ENCODE measurements at regions not wholly inside any gene's neighbourhood (a gene's known extent, or its start where the extent isn't known, plus 50 kb on each side); places are given as distances from the start of the nearest gene placed in this dataset.
"Not testable (repeated sequence)": the region's sequence is repeated elsewhere in the genome, so short reads cannot be mapped to it uniquely, and the experiment has no call there.

DNA sequence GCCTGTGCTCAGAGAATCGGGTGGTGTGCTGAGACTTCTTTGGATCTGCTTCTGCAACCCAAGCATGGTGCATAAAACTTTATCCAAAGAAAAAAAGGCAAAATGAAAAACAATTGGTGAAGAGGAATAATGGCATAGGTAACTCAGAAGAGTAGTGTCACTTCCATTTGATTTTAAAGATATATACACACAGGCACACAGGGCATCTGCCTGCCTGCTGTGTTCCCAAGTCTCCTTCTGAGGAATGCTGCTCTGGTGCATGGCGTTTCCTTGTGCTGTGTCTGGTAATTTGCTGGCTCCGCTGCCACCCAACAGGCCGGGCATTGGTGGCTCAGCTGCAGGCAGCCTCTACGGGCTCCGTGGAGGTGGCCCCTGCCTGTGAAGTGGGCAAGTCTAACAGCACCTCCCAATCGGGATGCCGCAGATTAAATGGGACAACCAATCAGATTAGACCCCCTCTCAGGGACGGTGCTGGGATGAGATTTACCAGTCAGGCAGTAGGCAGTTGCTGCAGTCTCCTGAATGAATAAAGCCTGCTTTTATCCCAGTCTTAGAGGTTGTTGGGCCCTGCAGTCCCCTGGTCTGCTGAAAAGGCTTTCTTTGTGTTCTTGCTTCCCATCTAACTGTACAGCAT is 253.7 kb upstream of the RASGRP1 start:
- no peak for DNase-seq

DNA sequence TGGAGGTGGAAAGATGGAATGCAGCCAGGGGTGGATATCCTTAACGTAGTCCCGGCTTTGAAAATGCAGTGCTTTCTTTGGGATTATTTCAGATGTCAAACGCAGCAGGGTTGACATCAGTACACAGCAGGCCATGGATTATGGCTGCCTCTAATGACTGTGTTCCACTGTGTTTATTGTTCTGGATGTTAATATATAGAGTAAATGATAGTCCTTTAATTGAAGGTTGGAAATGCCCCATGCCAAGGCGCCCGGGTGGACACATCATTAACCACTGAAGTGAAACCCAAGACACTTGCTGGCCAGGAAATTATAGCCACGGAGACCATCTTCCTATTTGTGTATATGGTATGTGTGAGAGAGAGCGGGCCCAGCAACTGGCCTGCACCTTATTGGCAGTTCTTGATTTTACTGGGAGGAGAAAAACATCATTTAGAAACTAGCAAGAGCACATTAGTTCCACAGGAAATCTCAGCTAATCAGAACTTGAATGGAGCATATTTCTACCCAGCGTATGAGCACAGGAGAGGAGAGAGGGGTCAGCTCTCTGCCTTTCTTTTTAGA is 254.9 kb upstream of the RASGRP1 start:
- no peak for DNase-seq

DNA sequence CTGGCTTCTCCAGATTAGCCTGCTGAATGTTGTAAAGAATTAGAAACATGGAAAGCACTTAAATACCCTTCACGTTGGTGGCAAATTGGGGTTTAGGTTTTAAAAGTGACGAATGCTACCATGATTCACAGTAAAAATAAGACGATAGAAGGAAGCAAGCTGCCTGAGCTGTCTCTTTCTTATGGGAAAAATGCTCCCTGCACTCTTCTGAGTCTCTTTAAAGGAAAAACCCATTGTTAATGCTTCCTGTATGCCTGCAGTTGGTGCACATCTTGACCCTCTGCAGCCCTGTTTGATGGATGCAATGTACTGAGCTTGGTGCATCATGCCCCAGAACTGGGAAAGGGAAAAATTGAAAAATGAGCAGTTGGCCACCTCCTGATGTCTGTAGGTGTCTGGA is 258.6 kb upstream of the RASGRP1 start:
- no peak for DNase-seq

DNA sequence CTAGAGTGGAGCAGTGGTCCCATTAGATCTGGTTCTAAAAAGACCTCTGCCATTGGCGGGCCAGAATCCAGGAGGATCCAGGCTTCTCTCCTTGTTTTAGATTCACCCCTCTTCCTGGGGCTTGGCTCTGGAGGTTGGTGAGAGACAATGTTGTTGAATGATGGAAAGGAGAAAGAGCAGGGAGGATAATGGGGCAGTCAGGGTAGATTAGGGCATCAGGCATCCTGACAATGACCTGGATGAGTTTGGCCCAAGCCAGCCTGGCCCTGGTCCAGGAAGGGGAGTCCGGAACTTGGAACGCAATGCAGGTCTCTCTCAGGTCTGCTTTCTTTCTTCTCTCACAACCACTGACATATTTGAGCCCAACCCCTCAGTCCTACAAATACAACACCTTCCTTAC is 260.1 kb upstream of the RASGRP1 start:
- DNase-seq = no peak

DNA sequence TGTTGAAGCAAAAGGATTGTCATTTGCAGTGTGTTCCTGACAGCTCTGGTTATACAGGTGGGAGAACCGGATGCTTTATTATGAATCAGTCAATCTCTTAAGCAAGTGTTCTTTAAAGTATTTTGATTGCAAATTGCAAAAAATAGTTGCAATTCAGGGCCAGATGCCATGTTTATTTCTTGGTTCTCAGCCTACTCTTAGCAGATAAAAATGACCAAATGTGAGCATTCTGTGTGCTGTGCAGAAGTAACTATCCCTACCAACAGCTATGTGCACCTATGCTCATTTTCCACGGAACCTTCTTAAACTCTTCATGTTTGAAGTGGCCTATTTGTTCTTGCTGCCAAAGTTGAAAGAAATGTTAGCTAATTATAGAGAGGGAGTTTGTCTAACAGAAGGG is 262.3 kb upstream of the RASGRP1 start:
- DNase-seq = no peak

DNA sequence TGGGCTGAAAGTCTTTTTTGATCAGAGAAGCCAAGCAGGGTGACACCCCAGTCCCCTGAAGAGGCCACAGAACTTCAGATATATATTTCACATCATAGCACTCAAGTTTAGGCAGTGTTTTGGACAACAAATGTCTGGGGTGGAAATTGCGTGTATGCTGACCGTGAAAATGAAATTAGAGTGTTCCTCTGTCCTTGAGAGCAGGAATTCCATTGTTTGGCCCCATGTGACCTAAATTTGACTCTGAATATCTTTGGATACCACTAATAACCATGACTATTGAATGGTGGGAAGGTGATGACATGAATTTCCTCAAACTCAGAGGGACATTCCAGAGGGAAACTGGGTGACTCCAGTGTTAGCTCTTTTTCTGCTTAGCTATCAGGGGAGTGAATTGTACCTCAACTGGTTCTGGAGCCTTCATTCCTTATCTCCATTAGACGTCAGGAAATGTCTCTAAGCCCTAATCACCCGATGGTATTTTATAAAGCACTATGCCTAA is 263.5 kb upstream of the RASGRP1 start:
- DNase-seq = no peak

DNA sequence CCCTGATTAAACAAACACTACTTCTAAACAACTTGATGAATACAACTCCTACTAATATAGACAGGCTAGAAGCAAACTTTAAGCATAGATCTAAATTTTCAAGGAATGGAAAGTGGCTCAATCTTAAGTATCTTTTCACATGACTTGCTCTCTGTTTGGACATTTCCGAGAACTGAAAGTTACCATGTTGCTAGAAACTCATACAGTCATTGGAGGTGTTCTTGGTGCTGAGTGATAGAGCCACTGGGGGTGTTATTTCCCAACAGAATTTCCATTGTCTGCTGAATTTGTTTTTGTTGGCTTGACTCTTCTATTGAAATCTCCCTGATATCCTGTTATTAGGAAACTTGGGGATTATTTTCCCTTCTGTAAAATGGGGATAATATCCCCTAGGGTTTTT is 264.5 kb upstream of the RASGRP1 start:
- DNase-seq = no peak

DNA sequence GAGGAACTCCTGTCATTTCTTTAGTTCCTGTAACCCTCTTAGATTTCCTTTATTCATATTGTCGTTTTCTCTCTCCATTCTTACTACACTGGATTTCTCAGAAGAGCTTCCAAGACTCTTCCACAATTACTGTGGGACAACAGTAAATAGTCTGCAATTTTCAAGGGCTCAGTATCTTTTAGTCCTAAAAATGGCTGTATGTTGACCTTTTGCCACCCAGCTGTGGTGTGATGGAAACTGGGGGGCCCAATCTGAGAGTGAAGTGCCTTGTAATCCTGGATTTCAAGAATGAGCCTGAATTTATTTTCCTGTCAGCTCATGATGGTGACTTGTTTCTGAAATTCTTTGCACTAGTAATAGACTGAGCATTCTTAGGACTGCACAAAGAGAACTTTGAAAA is 277.6 kb upstream of the RASGRP1 start:
- no peak for DNase-seq

DNA sequence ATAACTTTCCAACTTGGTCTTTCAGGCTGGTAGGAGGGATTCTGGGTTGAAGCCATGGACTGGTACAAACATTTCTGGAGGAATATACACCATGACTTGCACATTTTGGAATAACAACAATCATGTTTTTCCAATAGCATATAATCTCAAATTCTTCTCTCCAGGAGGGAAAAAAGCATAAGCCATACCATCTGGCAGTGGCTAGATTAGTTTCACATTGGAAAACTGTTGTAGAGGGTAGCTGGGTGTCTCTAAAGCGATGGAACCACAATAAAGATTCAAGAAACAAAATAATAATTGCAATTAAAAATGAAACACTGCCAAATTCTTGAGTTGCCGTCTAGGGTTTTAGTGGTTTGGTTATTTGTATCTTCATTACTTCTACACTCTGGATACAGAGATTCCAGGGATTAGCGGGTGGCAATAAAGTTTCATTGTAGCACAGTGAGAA is 278.5 kb upstream of the RASGRP1 start:
- no peak for DNase-seq

DNA sequence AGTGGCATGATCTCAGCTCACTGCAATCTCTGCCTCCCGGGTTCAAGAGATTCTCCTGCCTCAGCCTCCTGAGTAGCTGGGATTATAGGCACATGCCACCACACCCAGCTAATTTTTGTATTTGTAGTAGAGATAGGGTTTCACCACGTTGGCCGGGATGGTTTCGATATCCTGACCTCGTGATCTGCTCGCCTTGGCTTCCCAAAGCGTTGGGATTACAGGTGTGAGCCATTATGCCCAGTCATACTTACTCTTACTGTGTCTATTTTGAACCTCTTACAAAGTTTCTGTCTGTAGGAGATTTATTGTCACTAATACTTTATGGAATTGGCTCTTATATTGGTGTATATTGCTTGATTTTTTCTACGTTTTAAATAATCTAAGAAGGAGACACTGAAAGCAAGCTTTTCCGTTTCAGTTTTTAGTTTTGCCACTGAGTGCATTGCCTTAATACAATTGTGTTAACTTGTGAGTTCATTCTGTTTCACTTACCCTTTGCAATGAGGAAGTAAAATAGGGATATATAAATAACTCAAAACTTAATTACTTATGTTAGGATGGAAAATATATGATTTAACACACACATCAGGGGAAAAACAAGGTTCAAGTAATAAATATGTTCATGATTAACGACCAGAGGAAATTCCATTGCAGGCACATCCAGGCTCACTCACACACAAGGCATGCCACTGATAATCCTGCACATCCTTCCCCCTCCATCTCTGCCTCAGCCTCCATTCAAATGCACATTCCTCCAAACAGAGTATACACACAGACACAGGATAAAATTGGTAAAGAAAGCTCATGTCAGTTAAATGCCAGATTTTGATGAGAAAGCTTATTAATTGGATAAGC is 279.3 kb upstream of the RASGRP1 start:
- DNase-seq = no peak

DNA sequence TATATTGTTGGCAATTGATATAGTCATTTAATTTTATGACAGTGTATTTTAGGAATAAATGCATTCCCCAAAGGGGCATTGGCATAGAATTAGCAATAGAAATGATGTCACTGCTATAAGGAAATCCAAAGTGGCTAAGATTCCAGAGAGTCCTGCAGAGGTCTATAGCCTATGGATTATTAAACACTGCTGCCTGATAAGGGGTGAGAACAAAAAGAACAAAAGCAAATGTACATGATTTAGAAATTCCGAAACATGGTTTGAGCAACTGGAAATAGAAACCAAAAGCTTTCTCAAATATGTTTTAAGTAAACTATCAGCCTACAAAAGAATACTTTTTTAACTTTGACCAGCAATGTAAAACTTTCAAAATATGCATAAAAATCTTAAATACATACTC is 280.1 kb upstream of the RASGRP1 start:
- DNase-seq = no peak

DNA sequence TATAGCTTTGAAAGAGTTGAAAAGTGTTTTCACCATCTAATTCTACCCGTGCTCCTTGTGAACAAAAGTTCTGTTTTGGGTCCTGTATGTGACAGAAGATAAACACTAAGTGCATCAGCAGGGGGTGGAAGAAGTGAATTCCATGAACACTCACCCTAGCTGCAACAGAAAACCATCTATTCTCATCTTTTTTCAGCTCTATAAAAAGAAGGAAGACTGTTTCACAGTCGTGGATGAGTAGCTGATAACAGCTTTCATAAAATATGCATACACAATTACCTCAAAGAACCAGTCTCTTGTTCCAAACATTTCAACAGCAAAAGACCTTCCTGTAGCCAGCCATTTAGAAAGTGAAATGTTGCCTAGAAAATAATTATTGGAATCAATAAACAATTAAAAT is 281.7 kb upstream of the RASGRP1 start:
- no peak for DNase-seq

DNA sequence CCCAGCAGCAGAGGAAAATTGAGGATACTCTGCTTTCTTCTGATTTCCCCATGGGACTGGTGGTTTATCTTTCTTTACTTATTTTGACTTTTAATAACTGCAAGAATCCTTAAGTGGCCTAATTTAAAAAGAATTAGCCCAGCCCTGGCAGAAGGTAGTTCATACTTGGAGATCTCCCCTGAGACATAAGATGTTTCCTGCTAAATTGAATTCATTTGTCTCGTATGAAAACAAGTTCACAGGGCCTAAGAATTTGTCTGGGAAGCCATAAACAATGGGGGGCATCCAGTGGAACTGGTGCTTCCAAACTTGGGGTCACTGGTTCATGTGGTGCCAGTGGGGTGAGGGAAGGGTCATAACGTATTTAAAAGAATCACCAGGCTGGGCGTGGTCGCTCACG is 283.1 kb upstream of the RASGRP1 start:
- DNase-seq = no peak

DNA sequence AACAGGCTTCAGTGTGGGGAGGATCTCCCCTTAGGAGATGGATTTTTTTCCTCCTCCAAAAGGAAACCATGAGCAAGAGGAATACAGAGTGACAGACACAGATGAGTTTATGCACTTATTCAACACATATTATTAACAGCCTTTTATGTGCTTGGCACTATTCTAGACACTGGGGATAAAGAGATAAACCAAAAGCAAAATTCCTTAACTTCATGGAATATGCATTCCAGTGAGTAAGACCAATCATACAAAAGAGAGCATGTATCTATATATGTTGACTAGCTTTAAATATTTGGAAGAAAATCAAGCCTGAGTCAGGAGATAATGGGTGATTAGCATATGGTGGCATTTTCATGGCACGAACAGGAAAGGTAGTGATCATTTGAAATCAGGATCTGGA is 284.4 kb upstream of the RASGRP1 start:
- DNase-seq = no peak

DNA sequence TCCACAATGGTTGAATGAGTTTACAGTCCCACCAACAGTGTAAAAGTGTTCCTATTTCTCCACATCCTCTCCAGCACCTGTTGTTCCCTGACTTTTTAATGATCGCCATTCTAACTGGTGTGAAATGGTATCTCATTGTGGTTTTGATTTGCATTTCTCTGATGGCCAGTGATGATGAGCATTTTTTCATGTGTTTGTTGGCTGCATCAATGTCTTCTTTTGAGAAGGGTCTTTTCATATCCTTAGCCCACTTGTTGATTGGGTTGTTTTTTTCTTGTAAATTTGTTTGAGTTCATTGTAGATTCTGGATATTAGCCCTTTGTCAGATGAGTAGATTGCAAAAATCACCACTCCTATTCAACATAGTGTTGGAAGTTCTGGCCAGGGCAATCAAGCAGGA is 287.6 kb upstream of the RASGRP1 start:
- not testable (repeated sequence) for DNase-seq

DNA sequence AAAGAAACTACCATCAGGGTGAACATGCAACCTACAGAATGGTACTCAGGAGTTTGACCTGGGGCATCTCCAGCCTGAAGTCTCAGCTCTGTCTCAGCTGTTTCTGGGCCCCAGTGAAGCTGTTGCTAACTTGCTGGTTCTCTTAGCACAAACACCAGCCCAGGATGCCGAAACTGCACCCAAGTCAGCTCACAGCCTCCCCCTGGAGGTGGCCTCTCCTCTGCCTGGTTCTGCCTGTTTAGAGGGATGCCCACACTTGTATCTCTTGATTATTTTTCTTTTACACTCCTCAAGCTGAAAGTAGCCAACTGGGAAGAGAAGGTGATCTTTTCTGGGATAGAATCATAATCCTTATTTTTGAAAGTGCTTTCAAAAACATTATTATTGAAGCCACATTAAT is 289.0 kb upstream of the RASGRP1 start:
- peak; percentile 17 for DNase-seq

DNA sequence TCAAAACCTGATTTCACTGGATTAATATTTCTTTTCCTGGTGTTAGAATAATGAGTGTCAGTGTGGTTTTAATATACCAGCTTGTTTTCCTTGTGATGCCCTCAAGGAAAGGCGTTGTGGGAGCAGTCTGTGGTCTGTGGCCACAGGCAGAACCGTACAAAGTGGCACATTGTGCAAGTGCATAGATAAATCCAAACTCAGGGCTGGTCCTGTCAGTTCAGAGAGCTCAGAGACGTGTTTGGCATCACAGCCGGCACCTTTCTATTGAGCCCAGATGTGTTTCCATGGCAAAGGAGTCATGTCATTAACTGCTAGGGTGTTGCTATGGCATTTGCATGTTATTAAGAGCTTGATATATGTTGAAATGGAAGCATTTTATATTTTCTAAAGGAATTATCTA is 289.9 kb upstream of the RASGRP1 start:
- DNase-seq = no peak

DNA sequence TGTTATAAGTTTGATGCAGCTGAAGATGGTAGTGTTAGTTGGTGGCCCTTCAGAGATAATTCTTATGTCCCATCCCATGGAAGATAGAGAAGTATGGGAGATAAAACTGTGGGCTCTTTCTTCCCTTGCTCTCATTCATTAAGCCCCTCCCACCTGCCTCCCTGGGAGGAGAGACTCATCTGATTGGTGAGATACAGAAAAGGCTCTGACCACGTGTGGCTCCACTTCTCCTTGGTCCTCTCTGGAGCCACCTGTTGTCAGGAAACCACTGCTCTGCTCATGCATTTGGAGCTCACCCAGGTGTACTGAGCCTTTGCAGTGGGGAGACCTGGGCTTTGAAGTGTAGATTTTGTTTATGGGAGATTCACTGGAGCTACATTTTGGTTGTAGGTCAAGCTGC is 293.2 kb upstream of the RASGRP1 start:
- no peak for DNase-seq

DNA sequence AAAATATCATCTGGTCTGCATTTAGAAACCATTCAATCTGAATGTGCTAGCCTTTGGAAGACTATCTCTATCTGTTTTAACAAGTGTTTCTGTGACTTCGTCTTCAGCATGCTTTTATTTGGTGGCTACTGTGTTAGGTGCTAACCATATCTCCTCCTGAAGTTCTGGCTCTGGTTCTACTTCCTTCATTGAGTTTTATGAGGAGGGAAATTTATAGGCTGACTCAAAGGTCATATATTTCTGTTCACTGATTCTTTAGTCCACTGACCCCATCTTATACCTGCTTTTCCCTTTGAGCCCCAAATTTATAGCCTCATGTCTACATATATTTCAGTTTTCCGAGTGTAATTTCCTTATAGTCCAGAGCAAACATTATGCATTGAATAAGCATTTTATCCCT is 295.0 kb upstream of the RASGRP1 start:
- no peak for DNase-seq

DNA sequence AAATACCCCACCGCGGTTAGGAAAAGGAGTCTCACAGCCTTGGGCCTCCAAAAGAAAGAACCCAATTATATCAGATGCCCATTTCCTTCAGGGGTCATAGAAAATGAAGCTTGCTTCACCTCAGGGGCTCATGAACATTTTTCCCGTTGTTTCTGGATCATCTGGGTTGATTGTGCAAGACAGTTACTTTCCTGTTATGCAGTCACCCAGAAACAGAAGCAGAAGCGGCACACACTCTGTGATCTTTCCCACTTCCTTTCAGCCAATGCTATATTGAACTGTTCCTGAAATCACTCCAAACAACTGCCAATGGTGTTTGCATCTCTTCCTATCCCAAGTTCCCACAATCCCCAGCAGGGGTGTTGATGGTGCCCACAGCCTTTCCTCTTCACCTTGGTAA is 295.6 kb upstream of the RASGRP1 start:
- DNase-seq = no peak

DNA sequence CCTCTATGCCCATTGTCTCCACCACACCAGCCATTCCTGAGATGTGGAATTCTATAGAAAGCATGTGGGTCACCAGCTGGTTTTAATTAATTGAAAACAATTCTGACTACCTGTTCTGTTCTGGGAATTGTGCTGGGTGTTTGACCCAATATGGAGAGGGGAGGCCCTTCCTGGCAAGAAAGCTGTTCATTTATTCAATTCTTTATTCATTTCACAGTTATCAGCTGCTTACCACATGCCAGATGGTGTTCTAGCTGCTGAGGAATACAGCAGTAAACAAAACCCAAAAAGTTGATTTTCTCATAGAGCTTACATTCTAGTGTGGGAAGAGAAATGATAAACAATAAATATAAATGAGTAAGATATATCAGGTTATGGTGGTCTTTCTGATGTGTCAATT is 296.1 kb upstream of the RASGRP1 start:
- DNase-seq = no peak

DNA sequence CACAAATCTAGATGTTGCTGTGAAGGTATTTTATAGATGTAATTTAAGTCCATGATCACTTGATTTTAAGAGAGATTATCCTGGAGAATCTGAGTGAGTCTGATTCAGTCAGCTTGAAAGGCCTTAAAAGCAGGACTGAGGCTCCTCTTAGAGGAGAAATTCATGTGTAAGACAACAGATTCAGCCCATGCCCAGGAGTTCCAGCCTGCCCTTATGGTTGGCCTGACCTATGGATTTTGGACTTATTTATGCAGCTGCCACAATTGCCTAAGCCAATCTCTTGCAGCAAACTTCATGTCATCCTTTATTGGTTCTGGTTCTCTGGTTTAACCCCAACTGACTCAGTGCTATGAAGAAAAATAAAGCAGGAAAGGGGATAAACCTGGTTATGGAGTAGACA is 296.5 kb upstream of the RASGRP1 start:
- no peak for DNase-seq

DNA sequence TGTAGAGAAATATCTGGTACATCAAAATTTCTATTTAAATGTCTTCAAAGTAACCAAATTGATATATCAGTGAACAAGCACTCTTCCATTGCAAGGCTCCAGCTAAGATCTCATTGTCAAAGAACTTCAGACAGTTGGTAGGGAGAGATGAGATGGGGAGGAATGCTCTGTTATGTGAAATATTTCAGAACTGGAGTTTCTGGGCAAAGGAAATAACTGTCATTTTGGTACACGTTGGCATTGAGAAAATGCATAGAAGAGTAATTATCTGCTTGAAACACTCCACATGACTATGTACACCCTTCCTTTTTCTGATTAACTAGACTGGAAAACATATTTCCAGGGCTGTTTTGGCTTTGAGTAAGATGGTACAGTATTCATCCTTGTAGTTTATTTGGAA is 297.5 kb upstream of the RASGRP1 start:
- no peak for DNase-seq

DNA sequence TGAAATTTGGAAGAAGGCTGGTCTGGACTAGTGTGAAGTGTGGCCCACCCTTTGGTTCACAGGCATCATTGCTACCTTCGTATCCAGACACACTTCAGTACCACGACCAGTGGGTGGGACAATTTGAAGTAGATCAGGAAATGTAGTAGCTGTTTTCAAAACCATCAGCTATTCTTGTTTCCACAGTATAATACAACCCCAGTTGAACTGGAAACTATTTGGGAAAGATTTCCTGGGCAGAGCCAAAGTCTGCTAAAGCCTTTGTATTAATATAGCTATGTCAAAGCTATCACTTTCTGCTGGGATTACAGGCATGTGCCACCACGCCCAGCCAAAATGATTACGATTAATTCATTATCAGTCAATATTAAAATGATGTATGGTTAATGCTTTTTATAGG is 298.8 kb upstream of the RASGRP1 start:
- DNase-seq = no peak
